Cortex of kidney (tissue), 1 donor: ENCODE measurements at regions not wholly inside any gene's neighbourhood (a gene's known extent, or its start where the extent isn't known, plus 50 kb on each side); places are given as distances from the start of the nearest gene placed in this dataset.
"Not testable (repeated sequence)": the region's sequence is repeated elsewhere in the genome, so short reads cannot be mapped to it uniquely, and the experiment has no call there.

Experiments
- DNase-seq: peaks from one replicate; lab custom pipeline; 2025; lab: John Stamatoyannopoulos, UW

- not testable (repeated sequence) for DNase-seq
These were observed 81.4 kb downstream of the PRL start for GRCh38 chr6:22215474-22215873.

- no peak for DNase-seq
These were observed 78.4 kb downstream of the PRL start for GRCh38 chr6:22218410-22218809.

- no peak for DNase-seq
These were observed 76.9 kb downstream of the PRL start for GRCh38 chr6:22219925-22220324.

- no peak for DNase-seq
These were observed 75.6 kb downstream of the PRL start for GRCh38 chr6:22221211-22221610.

- DNase-seq = no peak
These were observed 75.2 kb downstream of the PRL start for GRCh38 chr6:22221630-22222029.

GRCh38 chr6:22222469-22222868, 74.4 kb downstream of the PRL start:
- DNase-seq = no peak

- no peak for DNase-seq
These were observed 68.8 kb downstream of the PRL start for GRCh38 chr6:22227824-22228610.

GRCh38 chr6:22231050-22231449, 65.8 kb downstream of the PRL start:
- DNase-seq = no peak

- DNase-seq = no peak
These were observed 65.2 kb downstream of the PRL start for GRCh38 chr6:22231616-22232015.

GRCh38 chr6:22236626-22237414, 60.0 kb downstream of the PRL start:
- no peak for DNase-seq
